Fibroblast of the conjunctiva (primary cell): ENCODE measurements at regions not wholly inside any gene's neighbourhood (a gene's known extent, or its start where the extent isn't known, plus 50 kb on each side); places are given as distances from the start of the nearest gene placed in this dataset.

Experiments
- DNase-seq: peaks from one replicate; pipeline ENCODE4 v3.0.0-alpha.2; 2010; ENCODE audit warnings: low read depth

GRCh38 chr9:126556560-126557250 is 57.0 kb upstream of the LMX1B start:
- no peak for DNase-seq

GRCh38 chr9:126558051-126558665 is 55.6 kb upstream of the LMX1B start:
- DNase-seq = peak; percentile 18

GRCh38 chr9:126559296-126559695 is 54.4 kb upstream of the LMX1B start:
- no peak for DNase-seq

GRCh38 chr9:126561582-126561981 is 52.1 kb upstream of the LMX1B start:
- DNase-seq = no peak

DNA sequence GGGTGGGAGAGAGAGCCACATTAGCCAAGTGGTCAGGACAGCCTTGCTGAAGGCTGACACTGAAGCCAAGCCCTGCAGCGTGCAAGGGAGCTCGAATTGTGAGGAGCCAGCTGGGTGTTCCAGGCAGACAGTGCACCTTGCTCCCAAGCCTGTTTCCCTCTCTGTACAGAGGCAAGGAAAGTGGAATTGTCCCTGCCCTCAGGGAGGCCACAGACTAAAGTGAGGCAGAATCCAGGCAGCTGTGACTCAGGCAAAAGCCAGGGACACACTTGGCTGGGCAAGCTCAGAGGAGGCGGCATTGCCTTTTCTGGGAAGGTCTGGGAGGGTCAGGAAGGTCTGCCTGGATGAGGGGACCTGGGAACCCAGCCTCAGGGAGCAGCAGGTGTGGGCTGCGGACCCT is 50.2 kb upstream of the LMX1B start:
- DNase-seq = no peak
